Activated T-cell treated with anti-CD3 and anti-CD28 coated beads for 24 hours (primary cell): ENCODE measurements at regions not wholly inside any gene's neighbourhood (a gene's known extent, or its start where the extent isn't known, plus 50 kb on each side); places are given as distances from the start of the nearest gene placed in this dataset.
"Not testable (repeated sequence)": the region's sequence is repeated elsewhere in the genome, so short reads cannot be mapped to it uniquely, and the experiment has no call there.

Source experiments
- DNase-seq: peaks from one replicate; pipeline ENCODE4 v3.0.0-alpha.2; 2020; ENCODE audit warnings: low read depth

DNA sequence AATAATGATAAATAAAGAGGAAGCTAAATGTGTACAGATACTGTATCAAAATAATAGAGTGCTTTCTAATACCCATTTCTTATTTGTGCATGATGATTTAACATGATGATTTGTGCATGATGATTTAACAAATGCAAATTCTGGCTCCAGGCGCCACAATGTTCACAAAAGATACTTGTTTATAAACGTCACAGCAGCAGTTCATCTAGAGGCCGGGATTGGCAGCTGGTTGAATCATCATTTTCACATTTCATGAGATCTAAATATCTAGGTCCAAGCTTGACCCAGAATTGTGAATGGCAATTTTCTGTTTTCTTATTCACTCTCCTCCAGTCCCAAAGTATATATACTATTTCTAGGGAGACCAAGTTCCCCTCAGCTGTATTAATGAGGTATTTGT is 322.0 kb downstream of the SUCLG1 start:
- DNase-seq, result no peak

DNA sequence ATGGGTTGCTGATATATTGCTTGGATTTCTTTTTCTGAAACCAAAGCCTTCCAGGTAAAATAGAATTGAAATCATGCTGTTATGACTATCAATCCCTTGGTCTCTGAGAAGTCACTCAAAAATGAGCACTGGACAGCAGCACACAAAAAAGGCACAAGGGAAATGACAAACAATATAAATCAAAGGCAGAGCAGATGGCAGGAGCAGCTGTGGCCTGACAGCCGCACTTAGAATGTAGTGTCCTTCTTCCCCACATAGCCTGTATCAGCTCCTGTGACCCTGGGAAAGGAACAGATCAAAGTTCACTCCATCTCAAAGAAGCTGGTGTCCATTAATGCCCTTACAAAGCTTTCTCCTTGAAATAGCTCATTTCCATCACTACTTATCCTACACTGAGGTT is 326.7 kb downstream of the SUCLG1 start:
- DNase-seq, result no peak

DNA sequence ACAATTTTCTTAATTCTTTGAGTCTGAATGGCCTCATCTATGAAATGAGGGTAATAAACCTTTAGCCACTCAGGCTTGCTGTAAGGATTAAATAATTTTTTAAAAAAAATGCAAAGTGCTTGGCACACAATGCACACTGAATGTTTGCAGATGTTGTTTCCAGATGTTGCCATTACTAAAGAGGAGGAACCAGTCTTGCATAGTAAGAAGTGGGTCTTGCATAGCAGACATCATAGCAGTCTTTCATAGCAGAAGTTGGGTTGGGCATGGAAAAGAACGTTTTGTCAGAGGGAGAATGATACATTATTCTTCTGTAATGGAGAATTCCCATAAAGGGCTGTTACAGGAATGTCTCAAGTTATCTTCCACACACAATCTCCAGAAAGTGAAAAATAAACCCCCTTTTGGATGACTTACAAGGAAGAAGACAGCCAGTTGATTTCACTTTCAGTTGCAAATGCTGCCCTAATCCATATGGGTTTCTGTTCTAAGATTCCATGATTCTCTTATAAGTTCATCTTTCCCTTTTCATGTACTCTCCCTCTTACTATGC is 327.7 kb downstream of the SUCLG1 start:
- DNase-seq, result no peak

DNA sequence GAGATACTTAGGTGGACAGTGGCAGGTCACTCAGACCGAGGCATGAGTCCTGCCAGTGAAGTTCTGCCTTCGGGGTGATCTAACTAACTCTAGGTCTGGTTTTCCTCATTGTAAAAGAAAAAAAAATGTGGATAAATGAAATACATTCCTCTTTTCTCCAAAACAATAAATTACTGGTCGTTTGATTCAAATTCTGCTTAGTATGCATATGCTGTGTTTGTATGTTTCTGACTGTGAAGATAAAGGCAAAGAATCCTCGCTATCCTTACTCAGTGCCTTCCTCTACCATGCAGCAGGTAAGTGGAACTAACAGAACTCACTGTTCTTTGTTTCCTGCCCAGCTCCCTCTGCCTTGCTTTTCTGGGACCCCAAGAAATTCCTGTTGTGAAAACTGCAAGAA is 330.1 kb downstream of the SUCLG1 start:
- no peak for DNase-seq

DNA sequence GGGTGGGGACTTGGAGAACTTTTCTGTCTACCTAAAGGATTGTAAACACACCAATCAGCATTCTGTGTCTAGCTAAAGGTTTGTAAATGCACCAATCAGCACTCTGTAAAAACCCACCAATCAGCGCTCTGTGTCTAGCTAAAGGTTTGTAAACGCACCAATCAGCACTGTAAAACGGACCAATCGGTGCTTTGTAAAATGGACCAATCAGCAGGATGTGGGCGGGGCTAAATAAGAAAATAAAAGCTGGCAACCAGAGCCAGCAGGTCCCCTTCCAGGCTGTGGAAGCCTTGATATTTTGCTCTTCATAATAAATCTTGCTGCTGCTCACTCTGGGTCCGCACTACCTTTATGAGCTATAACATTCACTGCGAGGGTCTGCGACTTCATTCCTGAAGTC is 331.3 kb downstream of the SUCLG1 start:
- not testable (repeated sequence) for DNase-seq

- DNase-seq, result no peak
Measured at GRCh38 chr2:84126530-84126929, 332.6 kb downstream of the SUCLG1 start.

- DNase-seq, result no peak
Measured at GRCh38 chr2:84126084-84126483, 333.0 kb downstream of the SUCLG1 start.

DNA sequence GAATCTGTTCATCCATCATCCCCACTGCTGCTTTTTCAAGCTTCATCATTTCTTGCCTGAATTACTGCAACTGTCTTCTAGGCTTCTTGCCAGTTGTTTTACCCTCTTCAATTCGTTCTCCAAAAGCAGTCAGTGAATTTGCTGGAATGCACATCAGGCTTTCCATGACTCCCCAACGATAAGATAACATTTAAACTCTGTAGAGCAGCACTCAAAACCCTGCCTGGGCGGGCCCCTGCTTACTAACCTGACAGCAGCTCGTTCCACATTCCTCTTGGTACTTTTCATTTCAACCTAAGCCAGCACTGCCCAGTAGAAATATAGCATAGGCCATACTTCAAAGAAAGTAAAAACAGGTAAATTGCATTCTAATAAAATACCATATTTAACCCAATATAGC is 342.9 kb downstream of the SUCLG1 start:
- no peak for DNase-seq

GRCh38 chr2:84115173-84115857 is 343.8 kb downstream of the SUCLG1 start:
- no peak for DNase-seq

DNA sequence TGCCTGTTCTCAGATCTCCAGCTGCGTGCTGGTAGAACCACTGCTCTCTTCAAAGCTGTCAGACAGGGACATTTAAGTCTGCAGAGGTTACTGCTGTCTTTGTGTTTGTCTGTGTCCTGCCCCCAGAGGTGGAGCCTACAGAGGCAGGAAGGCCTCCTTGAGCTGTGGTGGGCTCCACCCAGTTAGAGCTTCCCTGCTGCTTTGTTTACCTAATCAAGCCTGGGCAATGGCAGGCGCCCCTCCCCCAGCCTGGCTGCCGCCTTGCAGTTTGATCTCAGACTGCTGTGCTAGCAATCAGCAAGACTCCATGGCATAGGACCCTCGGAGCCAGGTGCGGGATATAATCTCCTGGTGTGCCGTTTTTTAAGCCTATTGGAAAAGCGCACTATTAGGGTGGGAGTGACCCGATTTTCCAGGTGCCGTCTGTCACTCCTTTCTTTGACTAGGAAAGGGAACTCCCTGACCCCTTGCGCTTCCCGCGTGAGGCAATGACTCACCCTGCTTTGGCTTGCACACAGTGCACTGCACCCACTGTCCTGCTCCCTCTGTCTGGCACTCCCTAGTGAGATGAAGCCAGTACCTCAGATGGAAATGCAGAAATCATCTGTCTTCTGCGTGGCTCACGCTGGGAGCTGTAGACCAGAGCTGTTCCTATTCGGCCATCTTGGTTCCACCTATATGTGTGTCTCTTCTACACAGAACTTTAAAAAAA is 355.1 kb downstream of the SUCLG1 start:
- DNase-seq, result not testable (repeated sequence)

DNA sequence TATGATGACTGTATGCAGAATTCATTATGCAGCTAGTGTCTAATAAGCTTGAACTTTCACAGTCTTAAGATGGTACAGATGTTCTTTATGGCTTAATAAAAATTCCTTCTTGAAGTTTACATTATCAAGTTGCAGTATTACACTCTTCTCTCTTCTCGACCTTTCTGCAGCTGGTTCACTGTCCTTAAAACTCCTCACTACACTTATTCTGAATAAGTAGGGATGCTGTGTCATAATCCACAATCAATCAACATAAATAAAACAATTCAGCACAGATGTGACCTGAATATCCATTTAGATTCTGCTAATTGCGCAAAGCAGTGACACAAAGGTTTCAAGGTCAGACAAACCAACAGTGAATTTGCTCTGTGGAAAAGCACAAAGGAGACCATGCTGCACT is 356.8 kb downstream of the SUCLG1 start:
- no peak for DNase-seq

- DNase-seq, result no peak
Measured at GRCh38 chr2:84088656-84089055, 370.4 kb downstream of the SUCLG1 start.

DNA sequence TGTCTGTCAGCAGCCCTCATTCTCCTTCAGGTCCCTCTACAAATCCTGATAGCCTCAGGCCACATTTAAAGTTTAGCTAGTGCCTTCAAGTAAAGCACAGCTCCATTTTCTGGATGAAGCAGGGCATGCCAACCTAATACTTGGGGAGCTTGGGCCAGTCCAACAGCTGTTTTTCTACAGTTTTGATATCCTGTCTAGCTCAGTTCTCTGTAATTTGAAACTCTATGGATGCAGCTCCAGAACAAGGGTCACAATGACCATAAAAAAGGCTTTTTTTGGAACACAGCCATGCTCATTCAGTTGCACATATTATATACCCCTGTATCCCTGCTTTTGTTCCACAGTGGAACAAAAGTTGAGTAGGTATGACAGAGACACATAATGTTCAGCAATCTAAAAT is 373.5 kb downstream of the SUCLG1 start:
- DNase-seq, result no peak

GRCh38 chr2:84084856-84085255 is 374.2 kb downstream of the SUCLG1 start:
- DNase-seq, result no peak

DNA sequence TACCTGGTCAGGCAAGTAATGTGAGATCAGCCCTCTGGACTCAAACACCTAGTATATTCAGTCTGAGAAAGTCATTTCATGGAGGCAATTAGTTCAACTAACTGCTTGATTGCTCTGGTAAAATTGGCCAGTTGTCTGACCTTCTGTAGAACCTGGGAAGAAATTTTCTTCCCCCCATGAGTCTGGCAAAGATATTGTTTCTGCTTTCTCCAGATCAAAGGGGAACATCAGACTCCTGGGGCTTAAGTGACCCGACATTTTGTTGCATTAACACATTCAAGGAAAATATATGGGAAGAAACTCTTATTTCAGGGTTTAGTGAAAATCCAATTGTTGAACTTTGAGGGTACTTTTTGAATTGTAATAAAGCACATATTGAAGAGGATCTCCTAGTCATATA is 375.1 kb downstream of the SUCLG1 start:
- DNase-seq, result no peak

DNA sequence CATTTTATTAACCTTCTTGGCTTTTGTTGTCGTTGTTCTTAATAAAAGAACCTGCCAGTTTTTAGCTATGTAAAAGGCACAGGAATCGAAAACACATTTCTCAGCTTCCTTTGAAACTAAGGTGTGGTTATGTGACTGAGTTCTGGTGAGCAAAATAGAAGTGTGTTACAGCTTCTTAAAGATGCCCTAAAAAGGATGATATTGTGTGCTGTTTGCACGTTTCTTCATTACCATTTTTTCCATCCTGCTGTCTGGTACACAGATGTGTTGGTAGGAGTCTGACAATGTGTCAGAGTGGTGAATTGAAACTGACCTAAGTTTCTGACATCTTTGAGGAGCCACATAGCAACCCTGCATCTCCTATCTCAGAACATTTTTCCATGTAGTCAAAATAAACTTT is 380.6 kb downstream of the SUCLG1 start:
- DNase-seq, result no peak

DNA sequence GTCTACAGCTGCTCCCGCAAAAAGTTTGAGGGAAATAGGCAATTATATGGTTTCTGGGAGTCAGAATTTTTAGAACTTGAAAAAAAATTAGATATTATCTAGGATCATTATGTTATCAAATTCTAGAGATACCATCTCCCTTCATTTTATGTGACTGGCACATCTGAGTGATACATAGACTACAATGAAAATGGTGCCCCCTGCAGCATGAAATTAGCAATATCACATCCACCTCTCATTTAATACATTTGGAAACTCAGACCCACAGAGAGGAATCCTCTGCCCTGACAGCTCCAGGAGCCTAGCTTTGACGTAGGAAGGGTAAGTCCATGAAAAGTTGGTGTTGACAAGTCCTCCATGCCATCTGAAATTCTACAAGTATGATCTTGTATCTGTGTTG is 381.6 kb downstream of the SUCLG1 start:
- no peak for DNase-seq

DNA sequence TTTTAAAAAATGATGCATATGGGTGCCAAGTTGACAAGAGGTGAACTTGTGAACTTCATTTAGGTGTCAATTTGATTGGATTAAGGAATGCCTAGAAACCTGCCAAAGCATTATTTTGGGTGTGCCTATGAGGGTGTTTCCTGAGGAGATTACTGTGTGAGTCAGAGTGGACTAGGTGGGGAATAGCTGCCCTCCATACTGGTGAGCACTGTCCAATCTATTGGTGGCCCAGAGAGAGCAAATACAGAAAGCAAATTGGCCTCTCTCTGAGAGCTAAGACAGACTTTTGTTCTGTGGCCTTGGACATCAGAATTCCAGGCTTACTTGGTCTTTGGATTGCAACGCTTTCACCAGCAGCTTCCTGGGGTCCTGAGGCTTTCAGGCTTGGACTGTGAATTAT is 388.0 kb downstream of the SUCLG1 start:
- no peak for DNase-seq

- DNase-seq, result no peak
Measured at GRCh38 chr2:84065857-84066256, 393.2 kb downstream of the SUCLG1 start.

DNA sequence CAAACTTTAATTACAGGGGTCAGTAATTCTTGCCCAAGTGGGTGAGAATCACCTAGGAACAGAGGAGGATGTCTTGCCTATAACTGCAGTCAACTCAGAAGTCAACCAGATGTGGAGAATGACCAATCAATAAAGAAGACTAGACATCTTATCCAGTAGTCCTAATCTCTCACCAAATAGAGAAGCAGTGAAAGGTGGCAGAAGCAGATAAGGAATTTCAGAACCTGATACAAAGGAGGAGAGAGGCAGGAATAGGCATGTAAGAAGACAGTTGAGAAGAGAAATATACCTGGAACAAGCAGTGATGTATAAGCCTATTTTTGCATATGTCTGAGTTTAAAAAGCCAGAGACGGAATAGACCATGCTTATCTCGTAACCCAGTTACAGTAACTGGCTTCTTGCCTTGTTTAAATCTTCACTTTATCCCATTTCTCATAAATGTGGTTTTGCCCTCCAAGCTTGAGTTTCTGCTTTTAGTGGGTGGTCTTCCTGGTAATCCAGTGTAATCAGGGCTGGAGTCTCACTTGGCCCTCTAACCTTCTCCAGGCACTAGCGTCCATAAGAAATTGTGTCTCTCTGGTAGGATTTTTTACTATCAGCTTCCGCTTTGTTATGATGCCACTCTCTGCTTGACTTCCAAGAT is 401.0 kb downstream of the SUCLG1 start:
- DNase-seq, result no peak

DNA sequence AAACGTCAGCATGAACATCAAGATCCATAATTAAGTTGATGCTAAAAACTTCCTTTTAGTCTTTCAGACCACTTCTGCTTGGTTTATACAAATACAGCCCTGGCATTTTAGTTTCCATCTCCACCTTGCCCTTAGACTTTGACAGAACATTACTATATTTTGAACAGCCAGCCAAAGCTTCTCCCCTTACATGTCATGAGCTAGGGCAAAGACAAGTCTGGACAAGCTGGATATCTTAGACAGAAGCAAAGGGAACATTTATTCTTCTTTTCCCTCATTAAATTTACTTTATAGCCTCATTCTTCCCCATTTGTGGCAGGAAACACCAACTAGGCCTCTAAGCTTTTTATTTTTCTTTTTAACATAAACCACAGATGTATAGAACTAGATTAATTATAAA is 403.3 kb downstream of the SUCLG1 start:
- no peak for DNase-seq

DNA sequence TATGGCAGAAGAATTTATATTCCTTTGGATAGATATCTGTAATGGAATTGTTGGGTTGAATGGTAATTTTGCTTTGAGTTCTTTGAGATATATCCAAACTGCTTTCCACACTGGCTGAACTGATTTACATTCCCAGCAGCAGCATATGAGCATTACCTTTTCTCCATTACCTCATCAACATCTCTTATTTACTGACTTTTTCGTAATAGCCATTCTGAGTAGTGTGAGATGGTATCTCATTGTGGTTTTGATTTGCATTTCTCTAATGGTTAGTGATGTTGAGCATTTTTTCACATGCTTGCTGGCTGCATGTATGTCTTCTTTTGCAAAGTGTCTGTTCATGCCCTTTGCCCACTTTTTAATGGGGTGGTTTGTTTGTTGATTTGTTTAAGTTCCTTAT is 404.5 kb downstream of the SUCLG1 start:
- not testable (repeated sequence) for DNase-seq

GRCh38 chr2:84052913-84053312 is 406.2 kb downstream of the SUCLG1 start:
- no peak for DNase-seq
